Liver (tissue), 3 donors: ENCODE measurements at regions not wholly inside any gene's neighbourhood (a gene's known extent, or its start where the extent isn't known, plus 50 kb on each side); places are given as distances from the start of the nearest gene placed in this dataset.

ENCODE experiments used
- ATF3 ChIP-seq: IDR thresholded peaks from 2 replicates; pipeline ENCODE4 v1.6.1; 2016; ENCODE audit warnings: antibody characterized with exemption
- CTCF ChIP-seq: fragments of 150-350 bp; IDR thresholded peaks from 2 replicates; pipeline ENCODE4 v1.5.1; 2017; ENCODE audit warnings: improper control_type of control experiment, low read depth, low read length; ENCODE audit not compliant: missing input control
- GABPA ChIP-seq, 2 donors: IDR thresholded peaks in 1 of 2; conservative IDR thresholded peaks in 1 of 2; 2 replicates each; pipeline ENCODE4 v1.6.1; 2016; ENCODE audit warnings: antibody characterized with exemption in 2 of 2, mild to moderate bottlenecking in 1 of 2, moderate library complexity in 1 of 2
- HNF4A ChIP-seq, 2 donors: conservative IDR thresholded peaks; 2 replicates each; pipeline ENCODE4 v1.6.1; 2016; ENCODE audit warnings: antibody characterized with exemption in 2 of 2, mild to moderate bottlenecking in 2 of 2
- MAX ChIP-seq: IDR thresholded peaks from 2 replicates; pipeline ENCODE4 v1.6.1; 2016; ENCODE audit warnings: antibody characterized with exemption
- NR2F2 ChIP-seq: IDR thresholded peaks from 2 replicates; pipeline ENCODE4 v1.6.1; 2016; ENCODE audit warnings: antibody characterized with exemption
- YY1 ChIP-seq: IDR thresholded peaks from 2 replicates; pipeline ENCODE4 v1.6.1; 2016; ENCODE audit warnings: antibody characterized with exemption, mild to moderate bottlenecking
- donor health status: healthy.
- donor health status: healthy.

- TF ChIP-seq CTCF (no peak), NR2F2 (no peak), GABPA (IDR thresholded peaks at IDR 0.05 in 1 of 2, conservative IDR thresholded peaks at IDR 0.05 in 1 of 2) (no peak), ATF3 (no peak), YY1 (no peak), MAX (no peak), HNF4A (conservative IDR thresholded peaks at IDR 0.05) (no peak)
Observed at GRCh38 chr13:73647417-73647816, 486.8 kb downstream of the KLF12 start.
